H1 (cell line): ENCODE measurements at regions not wholly inside any gene's neighbourhood (a gene's known extent, or its start where the extent isn't known, plus 50 kb on each side); places are given as distances from the start of the nearest gene placed in this dataset.

Experiments
- CTCF ChIA-PET: fragments of 300-600 bp; sonication (Branson Sonifier 250); formaldehyde crosslinking; loops from one replicate; lab custom pipeline; 2021; ENCODE audit not compliant: partially characterized antibody; lab: Charles Lee
- POLR2A ChIA-PET: fragments of 300-600 bp; sonication (Branson Sonifier 250); formaldehyde crosslinking; loops from one replicate; lab custom pipeline; 2021; ENCODE audit warnings: inconsistent platforms; ENCODE audit not compliant: partially characterized antibody; lab: Charles Lee
- DNase-seq, 2 experiments: peaks; one replicate each; pipeline versions ENCODE4 v3.0.0 to v3.0.0-alpha.2; 2010 to 2022; ENCODE audit warnings: low spot score in 2 of 2, low read depth in 1 of 2, mixed read lengths in 1 of 2
- FAIRE-seq: peaks from 2 replicates; lab custom pipeline; 2011; peaks lifted over from hg19 to GRCh38; lab: Jason Lieb, UNC
- H2AFZ ChIP-seq: 2 replicates; pipeline ENCODE4 v1.8.1; 2012; ENCODE audit warnings: low read length, inconsistent platforms
- H2AK5ac ChIP-seq: 2 replicates; pipeline ENCODE4 v1.6.1; 2013; ENCODE audit warnings: low read depth, low read length
- H2BK120ac ChIP-seq: replicated peaks from 2 replicates; pipeline ENCODE3; 2013; ENCODE audit warnings: low read depth, low read length, inconsistent platforms
- H2BK12ac ChIP-seq: 2 replicates; pipeline ENCODE4 v1.6.1; 2013; ENCODE audit warnings: low read depth, low read length
- H2BK15ac ChIP-seq: 2 replicates; pipeline ENCODE4 v1.6.1; 2013; ENCODE audit warnings: low read length
- H2BK20ac ChIP-seq: 2 replicates; pipeline ENCODE4 v1.6.1; 2013; ENCODE audit warnings: low read length
- H2BK5ac ChIP-seq: 2 replicates; pipeline ENCODE4 v1.6.1; 2013; ENCODE audit warnings: low read depth, low read length
- H3K14ac ChIP-seq: 2 replicates; pipeline ENCODE4 v1.6.1; 2013; ENCODE audit warnings: inconsistent platforms; ENCODE audit not compliant: insufficient read length
- H3K18ac ChIP-seq: 2 replicates; pipeline ENCODE4 v1.6.1; 2013; ENCODE audit warnings: low read length; ENCODE audit errors: extremely low read depth
- H3K23ac ChIP-seq: 2 replicates; pipeline ENCODE4 v1.6.1; 2013; ENCODE audit warnings: inconsistent platforms; ENCODE audit not compliant: insufficient read length
- H3K23me2 ChIP-seq: 2 replicates; pipeline ENCODE4 v1.6.1; 2013; ENCODE audit warnings: low read depth, low read length
- H3K27ac ChIP-seq: 2 replicates; pipeline ENCODE4 v1.6.1; 2011; ENCODE audit warnings: low read depth, low read length, inconsistent platforms
- H3K27me3 ChIP-seq, 4 experiments: replicated peaks in 1 of 4; 1 replicate in 1 of 4; 2 replicates in 3 of 4; pipeline versions ENCODE4 v1.6.1 to v1.8.1; 2011 to 2013; ENCODE audit warnings: low read length in 3 of 4, mild to moderate bottlenecking in 3 of 4, inconsistent platforms in 2 of 4, mixed read lengths in 2 of 4, moderate library complexity in 1 of 4; ENCODE audit not compliant: control insufficient read depth in 3 of 4, insufficient read depth in 3 of 4; ENCODE audit errors: extremely low read depth in 1 of 4
- H3K36me3 ChIP-seq, 4 experiments: 2 replicates each; pipeline versions ENCODE4 v1.6.1 to v1.8.1; 2011 to 2013; ENCODE audit warnings: mild to moderate bottlenecking in 4 of 4, low read length in 3 of 4, moderate library complexity in 2 of 4, control low read depth in 1 of 4, inconsistent platforms in 1 of 4; ENCODE audit not compliant: insufficient read depth in 4 of 4, control insufficient read depth in 2 of 4
- H3K4ac ChIP-seq: replicated peaks from 2 replicates; pipeline ENCODE3; 2013; ENCODE audit warnings: low read length, low read depth, mixed read lengths, inconsistent platforms; ENCODE audit not compliant: insufficient read length
- H3K4me1 ChIP-seq, 4 experiments: replicated peaks in 1 of 4; 1 replicate in 1 of 4; 2 replicates in 3 of 4; pipeline versions ENCODE4 v1.6.1 to v1.8.1; 2011 to 2013; ENCODE audit warnings: low read length in 3 of 4, inconsistent platforms in 2 of 4, mixed read lengths in 1 of 4; ENCODE audit not compliant: insufficient read depth in 4 of 4, control insufficient read depth in 3 of 4
- H3K4me2 ChIP-seq, 2 experiments: 2 replicates each; pipeline versions ENCODE4 v1.6.1 to v1.8.1; 2011 to 2013; ENCODE audit warnings: low read depth in 2 of 2, low read length in 2 of 2, control low read depth in 1 of 2, inconsistent platforms in 1 of 2, mild to moderate bottlenecking in 1 of 2; ENCODE audit not compliant: insufficient read depth in 1 of 2
- H3K4me3 ChIP-seq, 4 experiments: fragments of 200-600, 300-600 bp in 1 of 4; sonication (generic), shearing (Covaris generic), sonication (Bioruptor Twin) in 1 of 4; 2 replicates each; pipeline versions ENCODE4 v1.5.1 to v1.8.1; 2011 to 2016; ENCODE audit warnings: low read length in 4 of 4, low read depth in 3 of 4, control low read depth in 2 of 4, inconsistent platforms in 2 of 4, mild to moderate bottlenecking in 2 of 4, mixed read lengths in 1 of 4, moderate library complexity in 1 of 4; ENCODE audit not compliant: insufficient read depth in 2 of 4; ENCODE audit errors: extremely low read depth in 1 of 4
- H3K56ac ChIP-seq: replicated peaks from 2 replicates; pipeline ENCODE3; 2013; ENCODE audit warnings: low read depth, mild to moderate bottlenecking, mixed read lengths, low read length, inconsistent platforms; ENCODE audit not compliant: insufficient read length
- H3K79me1 ChIP-seq: 2 replicates; pipeline ENCODE4 v1.6.1; 2013; ENCODE audit warnings: low read depth, low read length, control low read depth
- H3K79me2 ChIP-seq, 2 experiments: 2 replicates each; pipeline versions ENCODE4 v1.6.1 to v1.8.1; 2012 to 2013; ENCODE audit warnings: low read length in 2 of 2, mild to moderate bottlenecking in 2 of 2, inconsistent platforms in 1 of 2; ENCODE audit not compliant: insufficient read depth in 2 of 2, control insufficient read depth in 1 of 2
- H3K9ac ChIP-seq, 4 experiments: replicated peaks in 1 of 4; 1 replicate in 1 of 4; 2 replicates in 3 of 4; pipeline versions ENCODE4 v1.6.1 to v1.8.1; 2011 to 2013; ENCODE audit warnings: low read depth in 3 of 4, low read length in 3 of 4, control low read depth in 2 of 4, mild to moderate bottlenecking in 2 of 4, moderate library complexity in 2 of 4, inconsistent platforms in 1 of 4; ENCODE audit errors: extremely low read depth in 1 of 4
- H3K9me3 ChIP-seq, 2 experiments: 2 replicates each; pipeline versions ENCODE4 v1.6.1 to v1.8.1; 2012 to 2013; ENCODE audit warnings: mild to moderate bottlenecking in 2 of 2, moderate library complexity in 2 of 2, control low read depth in 1 of 2, inconsistent platforms in 1 of 2, low read depth in 1 of 2, low read length in 1 of 2, mixed read lengths in 1 of 2; ENCODE audit not compliant: insufficient read depth in 2 of 2
- H4K20me1 ChIP-seq, 2 experiments: replicated peaks in 1 of 2; 2 replicates each; pipeline versions ENCODE3 to v1.8.1; 2011 to 2013; ENCODE audit warnings: inconsistent platforms in 2 of 2, low read length in 2 of 2, mild to moderate bottlenecking in 1 of 2; ENCODE audit not compliant: insufficient read depth in 2 of 2, control insufficient read depth in 1 of 2
- H4K5ac ChIP-seq: 2 replicates; pipeline ENCODE4 v1.6.1; 2013; ENCODE audit warnings: low read length, low read depth, mixed read lengths, inconsistent platforms; ENCODE audit not compliant: insufficient read length
- H4K8ac ChIP-seq: 2 replicates; pipeline ENCODE4 v1.8.0; 2013; ENCODE audit warnings: mild to moderate bottlenecking, moderate library complexity, low read length, inconsistent platforms; ENCODE audit not compliant: insufficient read depth; ENCODE audit errors: extremely low read depth
- H4K91ac ChIP-seq: replicated peaks from 2 replicates; pipeline ENCODE3; 2013; ENCODE audit warnings: low read length, mixed read lengths, inconsistent platforms; ENCODE audit not compliant: insufficient read length
- ASH2L ChIP-seq: fragments of 200-600, 300-600 bp; sonication (generic); IDR thresholded peaks from one replicate; pipeline ENCODE4 v1.7.1; 2017; ENCODE audit warnings: low read length
- BCL11A ChIP-seq, 2 experiments: IDR thresholded peaks; one replicate each; pipeline ENCODE4 v1.6.1; 2011; ENCODE audit warnings: low read depth in 2 of 2, low read length in 2 of 2, mild to moderate bottlenecking in 2 of 2
- BRCA1 ChIP-seq: IDR thresholded peaks from 2 replicates; pipeline ENCODE4 v1.6.1; 2012; ENCODE audit warnings: low read depth, low read length, improper control_type of control experiment
- CBX8 ChIP-seq: fragments of 300-800, 300-1000 bp; sonication (generic); IDR thresholded peaks from 2 replicates; pipeline ENCODE4 v1.7.1; 2016; ENCODE audit warnings: low read depth, low read length, borderline replicate concordance
- JUN ChIP-seq: IDR thresholded peaks from 2 replicates; pipeline ENCODE4 v1.6.1; 2011; ENCODE audit warnings: low read depth, mild to moderate bottlenecking, improper control_type of control experiment, low read length
- POLR2A ChIP-seq, 2 experiments: IDR thresholded peaks; 1 replicate in 1 of 2; 2 replicates in 1 of 2; pipeline ENCODE4 v1.6.1; 2011; ENCODE audit warnings: low read depth in 2 of 2, low read length in 2 of 2, mild to moderate bottlenecking in 2 of 2; ENCODE audit errors: control extremely low read depth in 1 of 2
- POU5F1 ChIP-seq: IDR thresholded peaks from 2 replicates; pipeline ENCODE4 v1.6.1; 2011; ENCODE audit warnings: low read depth, mild to moderate bottlenecking, low read length, moderate library complexity
- RNF2 ChIP-seq: fragments of 200-900, 300-1000 bp; sonication (generic); IDR thresholded peaks from 2 replicates; pipeline ENCODE4 v1.7.1; 2016; ENCODE audit warnings: borderline replicate concordance, low read depth, mild to moderate bottlenecking, antibody characterized with exemption, low read length; ENCODE audit not compliant: poor library complexity, severe bottlenecking; ENCODE audit errors: missing control alignments
- SIRT6 ChIP-seq: IDR thresholded peaks from one replicate; pipeline ENCODE4 v1.7.1; 2012; ENCODE audit warnings: low read length, inconsistent platforms
- SP1 ChIP-seq: IDR thresholded peaks from 2 replicates; pipeline ENCODE4 v1.6.1; 2011; ENCODE audit warnings: low read depth, low read length
- SP4 ChIP-seq: IDR thresholded peaks from 2 replicates; pipeline ENCODE4 v1.6.1; 2012; ENCODE audit warnings: low read length, inconsistent platforms
- SUZ12 ChIP-seq: fragments of 200-600 bp; sonication (generic); IDR thresholded peaks from 2 replicates; pipeline ENCODE4 v1.6.1; 2012; ENCODE audit warnings: mild to moderate bottlenecking, inconsistent platforms, low read length, moderate library complexity, mixed read lengths
- ZNF274 ChIP-seq: IDR thresholded peaks from 2 replicates; pipeline ENCODE4 v1.7.0; 2012; ENCODE audit warnings: low read length, borderline replicate concordance; ENCODE audit errors: extremely low read depth
- WGBS, 2 experiments: shearing (Covaris generic) in 1 of 2; methylation state at CpG; one replicate each; pipeline versions ENCODE4 v1.1.6 to v1.1.7; 2013 to 2015; ENCODE audit warnings: low lambda C conversion rate in 2 of 2, mixed read lengths in 2 of 2, inconsistent platforms in 1 of 2, low coverage in 1 of 2, missing lambda C conversion rate in 1 of 2; ENCODE audit not compliant: insufficient replicate concordance in 2 of 2, insufficient coverage in 1 of 2, insufficient read length in 1 of 2; ENCODE audit errors: extremely low coverage in 1 of 2, missing lambda C conversion rate in 1 of 2; 5-methylcytosine and 5-hydroxymethylcytosine counted together
- TF ChIP-seq, protein P1 (sequence below): IDR thresholded peaks from 2 replicates; pipeline ENCODE4 v1.6.1; 2012; ENCODE audit warnings: low read length, inconsistent platforms

DNA sequence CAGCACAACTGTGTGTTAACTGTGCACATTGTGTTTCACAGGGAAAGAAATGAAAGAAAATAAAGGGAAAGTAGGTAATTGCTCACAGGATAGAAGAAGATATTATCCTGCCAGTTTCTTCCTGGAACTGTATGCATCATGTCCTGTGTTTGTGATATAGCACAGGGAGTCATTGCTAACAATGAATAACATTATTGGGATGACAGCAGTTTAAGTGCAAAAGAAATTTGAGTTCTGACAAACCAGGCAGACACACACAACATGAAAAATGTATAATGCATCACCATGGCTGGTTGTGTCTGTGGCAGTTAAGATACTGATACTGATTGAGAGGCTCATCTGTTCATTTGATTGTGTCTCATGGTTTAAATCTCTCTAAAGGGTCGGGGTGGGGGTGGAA is 145.4 kb downstream of the SPATA31D1 start:
- Histone ChIP-seq H3K9me3 (no peaks in the 10 kb centered on the region; a peak in 1 of 4 replicates), H2BK20ac (no peak overlapping the region), H4K5ac (no peak overlapping the region), H3K23me2 (no peaks in the 10 kb centered on the region), H4K20me1 (no peaks in the 10 kb centered on the region), H3K4me2 (no peak overlapping the region), H3K79me1 (no peaks in the 10 kb centered on the region), H4K91ac (no peak overlapping the region), H3K36me3 (no peaks in the 10 kb centered on the region), H2BK12ac (no peak overlapping the region), H3K56ac (no peak overlapping the region), H2BK15ac (no peak overlapping the region), H2BK120ac (no peak overlapping the region), H3K18ac (no peak overlapping the region), H3K9ac (no peak overlapping the region), H3K14ac (no peak overlapping the region), H4K8ac (no peak overlapping the region), H3K4me1 (no peaks in the 10 kb centered on the region), H2BK5ac (no peak overlapping the region), H2AK5ac (no peak overlapping the region), H3K27me3 (no peaks in the 10 kb centered on the region), H3K23ac (no peak overlapping the region), H3K27ac (no peak overlapping the region), H3K79me2 (no peaks in the 10 kb centered on the region), H2AFZ (0 out of 2 replicates have a peak overlapping the region, but pooled peaks have one; percentile 25), H3K4ac (no peak overlapping the region), H3K4me3 (no peak overlapping the region)
- no peak for FAIRE-seq
- POLR2A ChIA-PET: interaction anchor here (1.0 kb wide), 1 partner anchor 13 kb away, joined by 3 read pairs; no protein-coding TSS in a partner anchor
- 100% methylated on average over 1 of the region's 1 CpG; no CpG with 5 or more reads in 1 of the 2 experiments for whole genome bisulfite sequencing, 2 experiments
- CTCF ChIA-PET: no interaction called here
- DNase-seq: no peak
- TF ChIP-seq ZNF274 (no peak), SIRT6 (no peak), RNF2 (no peak), BCL11A (IDR thresholded peaks at IDR 0.05; ENCODE audit: low read depth in 2 of 2, low read length in 2 of 2) (no peak), POU5F1 (no peak), ASH2L (no peak), SUZ12 (no peak), POLR2A (IDR thresholded peaks at IDR 0.05; ENCODE audit: control extremely low read depth in 1 of 2, low read depth in 2 of 2, low read length in 2 of 2) (no peak), SP1 (no peak), SP4 (no peak), JUN (no peak), BRCA1 (no peak), CBX8 (no peak)
- TF ChIP-seq, protein P1, sequence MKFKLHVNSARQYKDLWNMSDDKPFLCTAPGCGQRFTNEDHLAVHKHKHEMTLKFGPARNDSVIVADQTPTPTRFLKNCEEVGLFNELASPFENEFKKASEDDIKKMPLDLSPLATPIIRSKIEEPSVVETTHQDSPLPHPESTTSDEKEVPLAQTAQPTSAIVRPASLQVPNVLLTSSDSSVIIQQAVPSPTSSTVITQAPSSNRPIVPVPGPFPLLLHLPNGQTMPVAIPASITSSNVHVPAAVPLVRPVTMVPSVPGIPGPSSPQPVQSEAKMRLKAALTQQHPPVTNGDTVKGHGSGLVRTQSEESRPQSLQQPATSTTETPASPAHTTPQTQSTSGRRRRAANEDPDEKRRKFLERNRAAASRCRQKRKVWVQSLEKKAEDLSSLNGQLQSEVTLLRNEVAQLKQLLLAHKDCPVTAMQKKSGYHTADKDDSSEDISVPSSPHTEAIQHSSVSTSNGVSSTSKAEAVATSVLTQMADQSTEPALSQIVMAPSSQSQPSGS: no peak
